MM.1S (cell line): ENCODE measurements at regions not wholly inside any gene's neighbourhood (a gene's known extent, or its start where the extent isn't known, plus 50 kb on each side); places are given as distances from the start of the nearest gene placed in this dataset.

ENCODE experiments used
- DNase-seq: peaks from one replicate; pipeline ENCODE4 v3.0.0-alpha.2; 2015
- H2AFZ ChIP-seq: fragments of 300-600 bp; sonication (generic); 2 replicates; pipeline ENCODE4 v1.6.0; 2016; ENCODE audit warnings: antibody characterized with exemption, low read length
- H3F3A ChIP-seq: fragments of 300-600 bp; sonication (generic); 2 replicates; pipeline ENCODE4 v1.6.1; 2016; ENCODE audit warnings: mild to moderate bottlenecking, antibody characterized with exemption, low read length, moderate library complexity, mixed read lengths; ENCODE audit not compliant: insufficient read depth
- H3K27ac ChIP-seq: fragments of 300-600 bp; sonication (generic); 2 replicates; pipeline ENCODE4 v1.5.1; 2016; ENCODE audit warnings: mild to moderate bottlenecking, low read length
- H3K27me3 ChIP-seq: fragments of 300-600 bp; sonication (generic); replicated peaks from 2 replicates; pipeline ENCODE4 v1.6.0; 2016; ENCODE audit warnings: low read length; ENCODE audit not compliant: insufficient read depth
- H3K36me3 ChIP-seq: fragments of 300-600 bp; sonication (generic); replicated peaks from 2 replicates; pipeline ENCODE4 v1.6.1; 2016; ENCODE audit warnings: mild to moderate bottlenecking, low read length, mixed read lengths; ENCODE audit not compliant: insufficient read depth
- H3K4me1 ChIP-seq: fragments of 300-600 bp; sonication (generic); 2 replicates; pipeline ENCODE4 v1.6.1; 2016; ENCODE audit warnings: low read length, mixed read lengths
- H3K4me2 ChIP-seq: fragments of 300-600 bp; sonication (generic); 2 replicates; pipeline ENCODE4 v1.6.0; 2016; ENCODE audit warnings: low read depth, low read length
- H3K4me3 ChIP-seq: fragments of 300-600 bp; sonication (generic); 2 replicates; pipeline ENCODE4 v1.5.1; 2016; ENCODE audit warnings: low read length, mixed read lengths
- H3K79me2 ChIP-seq: fragments of 300-600 bp; sonication (generic); 2 replicates; pipeline ENCODE4 v1.6.1; 2016; ENCODE audit warnings: mixed run types, low read length, mixed read lengths
- H3K9ac ChIP-seq: fragments of 300-600 bp; sonication (generic); 2 replicates; pipeline ENCODE4 v1.6.1; 2016; ENCODE audit warnings: low read length, mixed read lengths
- H3K9me2 ChIP-seq: fragments of 300-600 bp; sonication (generic); replicated peaks from 2 replicates; pipeline ENCODE4 v1.6.1; 2016; ENCODE audit warnings: mild to moderate bottlenecking, low read length, mixed read lengths; ENCODE audit not compliant: insufficient read depth
- H3K9me3 ChIP-seq: fragments of 300-600 bp; sonication (generic); replicated peaks from 2 replicates; pipeline ENCODE4 v1.6.1; 2016; ENCODE audit warnings: mild to moderate bottlenecking, low read length, mixed read lengths; ENCODE audit not compliant: insufficient read depth
- H4K20me1 ChIP-seq: fragments of 300-600 bp; sonication (generic); 2 replicates; pipeline ENCODE4 v1.6.1; 2016; ENCODE audit warnings: mild to moderate bottlenecking, low read length, moderate library complexity, mixed read lengths; ENCODE audit not compliant: insufficient read depth
- CTCF ChIP-seq: fragments of 300-600 bp; sonication (generic); IDR thresholded peaks from 2 replicates; pipeline ENCODE4 v1.5.1; 2016; ENCODE audit warnings: antibody characterized with exemption, low read length, mixed read lengths
- EZH2 ChIP-seq: fragments of 300-600 bp; sonication (generic); optimal IDR thresholded peaks from 2 replicates; pipeline ENCODE3; 2017; ENCODE audit warnings: low read depth, mild to moderate bottlenecking, antibody characterized with exemption, low read length, mixed read lengths
- EZH2phosphoT487 ChIP-seq: fragments of 300-600 bp; sonication (generic); IDR thresholded peaks from 2 replicates; pipeline ENCODE4 v1.6.1; 2018; ENCODE audit warnings: antibody characterized with exemption, low read length

DNA sequence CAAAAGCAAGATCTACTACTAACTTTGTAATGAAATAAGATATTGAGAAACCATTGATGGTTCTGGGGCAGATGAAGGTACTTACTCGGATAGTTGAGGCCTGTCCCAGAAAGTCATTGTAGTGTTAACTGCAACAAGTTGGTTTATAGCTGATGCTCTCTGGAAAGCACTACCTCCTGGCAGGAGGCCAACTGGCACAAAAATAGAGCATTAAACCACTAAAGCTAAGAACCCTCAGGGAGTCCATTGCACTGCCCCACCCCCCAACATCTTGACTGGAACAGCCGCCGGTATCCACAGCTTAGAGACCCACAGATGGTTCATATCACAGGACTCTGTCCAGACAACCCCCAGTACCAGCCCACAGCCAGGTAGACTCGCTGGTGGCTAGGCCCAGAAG is 552.5 kb upstream of the CRIM1 start:
- Histone ChIP-seq H4K20me1 (no peaks in the 10 kb centered on the region), H3K27me3 (no peaks in the 10 kb centered on the region), H3K9me2 (no peaks in the 10 kb centered on the region), H3K36me3 (no peaks in the 10 kb centered on the region), H2AFZ (no peak overlapping the region), H3K4me2 (no peak overlapping the region), H3K9ac (no peak overlapping the region), H3K9me3 (no peaks in the 10 kb centered on the region), H3F3A (no peaks in the 10 kb centered on the region), H3K4me1 (no peaks in the 10 kb centered on the region), H3K4me3 (no peak overlapping the region), H3K27ac (no peak overlapping the region), H3K79me2 (no peaks in the 10 kb centered on the region)
- DNase-seq = no peak
- TF ChIP-seq EZH2 (no peak), CTCF (no peak), EZH2phosphoT487 (no peak)

- Histone ChIP-seq H2AFZ (no peak overlapping the region), H3K79me2 (no peaks in the 10 kb centered on the region), H4K20me1 (no peaks in the 10 kb centered on the region), H3K9me3 (no peaks in the 10 kb centered on the region), H3K9ac (no peak overlapping the region), H3F3A (no peaks in the 10 kb centered on the region), H3K27ac (no peak overlapping the region), H3K9me2 (no peaks in the 10 kb centered on the region), H3K36me3 (no peaks in the 10 kb centered on the region), H3K27me3 (no peaks in the 10 kb centered on the region), H3K4me3 (no peak overlapping the region), H3K4me1 (no peaks in the 10 kb centered on the region), H3K4me2 (no peak overlapping the region)
- DNase-seq = no peak
- no peak for TF ChIP-seq CTCF
- no peak for TF ChIP-seq EZH2
- no peak for TF ChIP-seq EZH2phosphoT487
Observed at GRCh38 chr2:35794796-35795450, 560.7 kb upstream of the CRIM1 start.

GRCh38 chr2:35790292-35790691 is 565.3 kb upstream of the CRIM1 start:
- Histone ChIP-seq H3K4me1 (no peaks in the 10 kb centered on the region), H3K4me2 (no peak overlapping the region), H3K79me2 (no peaks in the 10 kb centered on the region), H3K4me3 (no peak overlapping the region), H3K9me2 (no peaks in the 10 kb centered on the region), H4K20me1 (no peaks in the 10 kb centered on the region), H3K9ac (no peak overlapping the region), H3K27me3 (no peaks in the 10 kb centered on the region), H3K9me3 (no peaks in the 10 kb centered on the region), H2AFZ (no peak overlapping the region), H3K36me3 (no peaks in the 10 kb centered on the region), H3K27ac (no peak overlapping the region), H3F3A (no peaks in the 10 kb centered on the region)
- DNase-seq = no peak
- TF ChIP-seq EZH2 (no peak), CTCF (no peak), EZH2phosphoT487 (no peak)
